H1 (cell line): ENCODE measurements at regions not wholly inside any gene's neighbourhood (a gene's known extent, or its start where the extent isn't known, plus 50 kb on each side); places are given as distances from the start of the nearest gene placed in this dataset.
A peak's percentile ranks its signal among the peaks of the same experiment; 100 is the strongest.

ENCODE experiments used
- CTCF ChIA-PET: fragments of 300-600 bp; sonication (Branson Sonifier 250); formaldehyde crosslinking; loops from one replicate; lab custom pipeline; 2021; ENCODE audit not compliant: partially characterized antibody; lab: Charles Lee
- POLR2A ChIA-PET: fragments of 300-600 bp; sonication (Branson Sonifier 250); formaldehyde crosslinking; loops from one replicate; lab custom pipeline; 2021; ENCODE audit warnings: inconsistent platforms; ENCODE audit not compliant: partially characterized antibody; lab: Charles Lee
- DNase-seq, 2 experiments: peaks; one replicate each; pipeline versions ENCODE4 v3.0.0 to v3.0.0-alpha.2; 2010 to 2022; ENCODE audit warnings: low spot score in 2 of 2, low read depth in 1 of 2, mixed read lengths in 1 of 2
- FAIRE-seq: peaks from 2 replicates; lab custom pipeline; 2011; peaks lifted over from hg19 to GRCh38; lab: Jason Lieb, UNC
- H2AFZ ChIP-seq: 2 replicates; pipeline ENCODE4 v1.8.1; 2012; ENCODE audit warnings: low read length, inconsistent platforms
- H2AK5ac ChIP-seq: 2 replicates; pipeline ENCODE4 v1.6.1; 2013; ENCODE audit warnings: low read depth, low read length
- H2BK120ac ChIP-seq: replicated peaks from 2 replicates; pipeline ENCODE3; 2013; ENCODE audit warnings: low read depth, low read length, inconsistent platforms
- H2BK12ac ChIP-seq: 2 replicates; pipeline ENCODE4 v1.6.1; 2013; ENCODE audit warnings: low read depth, low read length
- H2BK15ac ChIP-seq: 2 replicates; pipeline ENCODE4 v1.6.1; 2013; ENCODE audit warnings: low read length
- H2BK20ac ChIP-seq: 2 replicates; pipeline ENCODE4 v1.6.1; 2013; ENCODE audit warnings: low read length
- H2BK5ac ChIP-seq: 2 replicates; pipeline ENCODE4 v1.6.1; 2013; ENCODE audit warnings: low read depth, low read length
- H3K14ac ChIP-seq: 2 replicates; pipeline ENCODE4 v1.6.1; 2013; ENCODE audit warnings: inconsistent platforms; ENCODE audit not compliant: insufficient read length
- H3K18ac ChIP-seq: 2 replicates; pipeline ENCODE4 v1.6.1; 2013; ENCODE audit warnings: low read length; ENCODE audit errors: extremely low read depth
- H3K23ac ChIP-seq: 2 replicates; pipeline ENCODE4 v1.6.1; 2013; ENCODE audit warnings: inconsistent platforms; ENCODE audit not compliant: insufficient read length
- H3K23me2 ChIP-seq: 2 replicates; pipeline ENCODE4 v1.6.1; 2013; ENCODE audit warnings: low read depth, low read length
- H3K27ac ChIP-seq: 2 replicates; pipeline ENCODE4 v1.6.1; 2011; ENCODE audit warnings: low read depth, low read length, inconsistent platforms
- H3K27me3 ChIP-seq, 4 experiments: replicated peaks in 1 of 4; 1 replicate in 1 of 4; 2 replicates in 3 of 4; pipeline versions ENCODE4 v1.6.1 to v1.8.1; 2011 to 2013; ENCODE audit warnings: low read length in 3 of 4, mild to moderate bottlenecking in 3 of 4, inconsistent platforms in 2 of 4, mixed read lengths in 2 of 4, moderate library complexity in 1 of 4; ENCODE audit not compliant: control insufficient read depth in 3 of 4, insufficient read depth in 3 of 4; ENCODE audit errors: extremely low read depth in 1 of 4
- H3K36me3 ChIP-seq, 4 experiments: 2 replicates each; pipeline versions ENCODE4 v1.6.1 to v1.8.1; 2011 to 2013; ENCODE audit warnings: mild to moderate bottlenecking in 4 of 4, low read length in 3 of 4, moderate library complexity in 2 of 4, control low read depth in 1 of 4, inconsistent platforms in 1 of 4; ENCODE audit not compliant: insufficient read depth in 4 of 4, control insufficient read depth in 2 of 4
- H3K4ac ChIP-seq: replicated peaks from 2 replicates; pipeline ENCODE3; 2013; ENCODE audit warnings: low read length, low read depth, mixed read lengths, inconsistent platforms; ENCODE audit not compliant: insufficient read length
- H3K4me1 ChIP-seq, 4 experiments: replicated peaks in 1 of 4; 1 replicate in 1 of 4; 2 replicates in 3 of 4; pipeline versions ENCODE4 v1.6.1 to v1.8.1; 2011 to 2013; ENCODE audit warnings: low read length in 3 of 4, inconsistent platforms in 2 of 4, mixed read lengths in 1 of 4; ENCODE audit not compliant: insufficient read depth in 4 of 4, control insufficient read depth in 3 of 4
- H3K4me2 ChIP-seq, 2 experiments: 2 replicates each; pipeline versions ENCODE4 v1.6.1 to v1.8.1; 2011 to 2013; ENCODE audit warnings: low read depth in 2 of 2, low read length in 2 of 2, control low read depth in 1 of 2, inconsistent platforms in 1 of 2, mild to moderate bottlenecking in 1 of 2; ENCODE audit not compliant: insufficient read depth in 1 of 2
- H3K4me3 ChIP-seq, 4 experiments: fragments of 200-600, 300-600 bp in 1 of 4; sonication (generic), shearing (Covaris generic), sonication (Bioruptor Twin) in 1 of 4; 2 replicates each; pipeline versions ENCODE4 v1.5.1 to v1.8.1; 2011 to 2016; ENCODE audit warnings: low read length in 4 of 4, low read depth in 3 of 4, control low read depth in 2 of 4, inconsistent platforms in 2 of 4, mild to moderate bottlenecking in 2 of 4, mixed read lengths in 1 of 4, moderate library complexity in 1 of 4; ENCODE audit not compliant: insufficient read depth in 2 of 4; ENCODE audit errors: extremely low read depth in 1 of 4
- H3K56ac ChIP-seq: replicated peaks from 2 replicates; pipeline ENCODE3; 2013; ENCODE audit warnings: low read depth, mild to moderate bottlenecking, mixed read lengths, low read length, inconsistent platforms; ENCODE audit not compliant: insufficient read length
- H3K79me1 ChIP-seq: 2 replicates; pipeline ENCODE4 v1.6.1; 2013; ENCODE audit warnings: low read depth, low read length, control low read depth
- H3K79me2 ChIP-seq, 2 experiments: 2 replicates each; pipeline versions ENCODE4 v1.6.1 to v1.8.1; 2012 to 2013; ENCODE audit warnings: low read length in 2 of 2, mild to moderate bottlenecking in 2 of 2, inconsistent platforms in 1 of 2; ENCODE audit not compliant: insufficient read depth in 2 of 2, control insufficient read depth in 1 of 2
- H3K9ac ChIP-seq, 4 experiments: replicated peaks in 1 of 4; 1 replicate in 1 of 4; 2 replicates in 3 of 4; pipeline versions ENCODE4 v1.6.1 to v1.8.1; 2011 to 2013; ENCODE audit warnings: low read depth in 3 of 4, low read length in 3 of 4, control low read depth in 2 of 4, mild to moderate bottlenecking in 2 of 4, moderate library complexity in 2 of 4, inconsistent platforms in 1 of 4; ENCODE audit errors: extremely low read depth in 1 of 4
- H3K9me3 ChIP-seq, 2 experiments: 2 replicates each; pipeline versions ENCODE4 v1.6.1 to v1.8.1; 2012 to 2013; ENCODE audit warnings: mild to moderate bottlenecking in 2 of 2, moderate library complexity in 2 of 2, control low read depth in 1 of 2, inconsistent platforms in 1 of 2, low read depth in 1 of 2, low read length in 1 of 2, mixed read lengths in 1 of 2; ENCODE audit not compliant: insufficient read depth in 2 of 2
- H4K20me1 ChIP-seq, 2 experiments: replicated peaks in 1 of 2; 2 replicates each; pipeline versions ENCODE3 to v1.8.1; 2011 to 2013; ENCODE audit warnings: inconsistent platforms in 2 of 2, low read length in 2 of 2, mild to moderate bottlenecking in 1 of 2; ENCODE audit not compliant: insufficient read depth in 2 of 2, control insufficient read depth in 1 of 2
- H4K5ac ChIP-seq: 2 replicates; pipeline ENCODE4 v1.6.1; 2013; ENCODE audit warnings: low read length, low read depth, mixed read lengths, inconsistent platforms; ENCODE audit not compliant: insufficient read length
- H4K8ac ChIP-seq: 2 replicates; pipeline ENCODE4 v1.8.0; 2013; ENCODE audit warnings: mild to moderate bottlenecking, moderate library complexity, low read length, inconsistent platforms; ENCODE audit not compliant: insufficient read depth; ENCODE audit errors: extremely low read depth
- H4K91ac ChIP-seq: replicated peaks from 2 replicates; pipeline ENCODE3; 2013; ENCODE audit warnings: low read length, mixed read lengths, inconsistent platforms; ENCODE audit not compliant: insufficient read length
- ASH2L ChIP-seq: fragments of 200-600, 300-600 bp; sonication (generic); IDR thresholded peaks from one replicate; pipeline ENCODE4 v1.7.1; 2017; ENCODE audit warnings: low read length
- ATF3 ChIP-seq: IDR thresholded peaks from 2 replicates; pipeline ENCODE4 v1.6.1; 2011; ENCODE audit warnings: low read depth, mild to moderate bottlenecking, low read length; ENCODE audit not compliant: insufficient read depth
- CTCF ChIP-seq, 3 experiments: IDR thresholded peaks; 1 replicate in 2 of 3; 2 replicates in 1 of 3; pipeline versions ENCODE4 v1.5.1 to v1.6.1; 2011; ENCODE audit warnings: low read length in 3 of 3, mild to moderate bottlenecking in 3 of 3, inconsistent platforms in 2 of 3, low read depth in 1 of 3, moderate library complexity in 1 of 3; ENCODE audit not compliant: insufficient read depth in 1 of 3; ENCODE audit errors: control extremely low read depth in 1 of 3
- RAD21 ChIP-seq, 2 experiments: IDR thresholded peaks in 1 of 2; conservative IDR thresholded peaks in 1 of 2; 2 replicates each; pipeline ENCODE4 v1.6.1; 2011; ENCODE audit warnings: low read depth in 2 of 2, low read length in 2 of 2, improper control_type of control experiment in 1 of 2, inconsistent platforms in 1 of 2, mild to moderate bottlenecking in 1 of 2, moderate library complexity in 1 of 2
- WGBS, 2 experiments: shearing (Covaris generic) in 1 of 2; methylation state at CpG; one replicate each; pipeline versions ENCODE4 v1.1.6 to v1.1.7; 2013 to 2015; ENCODE audit warnings: low lambda C conversion rate in 2 of 2, mixed read lengths in 2 of 2, inconsistent platforms in 1 of 2, low coverage in 1 of 2, missing lambda C conversion rate in 1 of 2; ENCODE audit not compliant: insufficient replicate concordance in 2 of 2, insufficient coverage in 1 of 2, insufficient read length in 1 of 2; ENCODE audit errors: extremely low coverage in 1 of 2, missing lambda C conversion rate in 1 of 2; 5-methylcytosine and 5-hydroxymethylcytosine counted together

GRCh38 chr5:163079618-163080017 is 357.8 kb upstream of the CCNG1 start:
- H3K36me3 ChIP-seq: no peaks in the 10 kb centered on the region
- H3K9ac ChIP-seq: no peak overlapping the region
- H3K18ac ChIP-seq: no peak overlapping the region
- H2BK12ac ChIP-seq: no peak overlapping the region
- H2BK20ac ChIP-seq: no peak overlapping the region
- 68% methylated on average over 3 of the region's 3 CpGs; no CpG with 5 or more reads in 1 of the 2 experiments for WGBS, 2 experiments
- H4K8ac ChIP-seq: no peak overlapping the region
- H2BK120ac ChIP-seq: no peak overlapping the region
- no peak overlapping the region for H2BK15ac ChIP-seq
- H3K9me3 ChIP-seq: no peaks in the 10 kb centered on the region
- no peak for FAIRE-seq
- H3K79me1 ChIP-seq: no peaks in the 10 kb centered on the region
- H4K91ac ChIP-seq: no peak overlapping the region
- CTCF ChIA-PET: interaction anchor here (0.6 to 2.1 kb wide), 16 partner anchors 9 to 832 kb away, joined by 3 to 25 read pairs (median 4); no protein-coding TSS in a partner anchor
- no peak overlapping the region for H3K23ac ChIP-seq
- no peaks in the 10 kb centered on the region for H3K4me1 ChIP-seq
- no peaks in the 10 kb centered on the region for H3K79me2 ChIP-seq
- no peak overlapping the region for H3K14ac ChIP-seq
- TF ChIP-seq RAD21 (IDR thresholded peaks at IDR 0.05 in 1 of 2, conservative IDR thresholded peaks at IDR 0.05 in 1 of 2; ENCODE audit: low read depth in 2 of 2, low read length in 2 of 2) (peak; percentile 42 to 43), CTCF (IDR thresholded peaks at IDR 0.05; ENCODE audit: control extremely low read depth in 1 of 3, insufficient read depth in 1 of 3, low read depth in 1 of 3, low read length in 3 of 3) (peak in 2 of 3 experiments; percentile 31 to 55; a peak in 2 of 4 replicates), ASH2L (no peak), ATF3 (no peak)
- H3K56ac ChIP-seq: no peak overlapping the region
- H3K4ac ChIP-seq: no peak overlapping the region
- DNase-seq: no peak
- H4K20me1 ChIP-seq: no peaks in the 10 kb centered on the region
- H3K27me3 ChIP-seq: no peaks in the 10 kb centered on the region
- H2AK5ac ChIP-seq: no peak overlapping the region
- POLR2A ChIA-PET: no interaction called here
- no peak overlapping the region for H3K27ac ChIP-seq
- H3K4me3 ChIP-seq: no peak overlapping the region
- no peak overlapping the region for H2BK5ac ChIP-seq
- no peak overlapping the region for H2AFZ ChIP-seq
- no peak overlapping the region for H4K5ac ChIP-seq
- no peaks in the 10 kb centered on the region for H3K23me2 ChIP-seq
- H3K4me2 ChIP-seq: no peak overlapping the region
